Activated effector memory CD4-positive, alpha-beta T cell treated with Interleukin-2 at 50 U/mL for 16 hours (primary cell): ENCODE measurements at regions not wholly inside any gene's neighbourhood (a gene's known extent, or its start where the extent isn't known, plus 50 kb on each side); places are given as distances from the start of the nearest gene placed in this dataset.
"Not testable (repeated sequence)": the region's sequence is repeated elsewhere in the genome, so short reads cannot be mapped to it uniquely, and the experiment has no call there.

Experiments
- DNase-seq: peaks from one replicate; pipeline ENCODE4 v3.0.0-alpha.2; 2020

DNA sequence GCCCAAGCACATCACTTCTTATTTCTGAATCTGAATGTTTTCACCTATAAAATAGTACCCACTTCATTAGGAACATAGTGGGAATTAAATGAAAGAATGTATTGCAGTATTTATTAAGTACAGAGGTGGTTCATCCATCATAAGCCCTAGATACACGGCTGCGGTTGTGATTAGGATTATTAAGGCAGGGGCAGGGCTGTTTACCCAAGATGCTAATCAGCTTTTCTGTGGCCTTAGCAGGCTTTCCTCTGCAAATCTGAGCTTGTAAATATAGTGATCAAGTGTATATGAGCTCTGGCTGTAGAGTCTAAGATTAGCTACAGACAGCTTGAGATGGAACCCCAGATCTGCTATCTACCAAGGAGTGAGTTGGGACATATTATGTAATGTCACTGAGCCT is 124.1 kb upstream of the ADRA1B start:
- no peak for DNase-seq

DNA sequence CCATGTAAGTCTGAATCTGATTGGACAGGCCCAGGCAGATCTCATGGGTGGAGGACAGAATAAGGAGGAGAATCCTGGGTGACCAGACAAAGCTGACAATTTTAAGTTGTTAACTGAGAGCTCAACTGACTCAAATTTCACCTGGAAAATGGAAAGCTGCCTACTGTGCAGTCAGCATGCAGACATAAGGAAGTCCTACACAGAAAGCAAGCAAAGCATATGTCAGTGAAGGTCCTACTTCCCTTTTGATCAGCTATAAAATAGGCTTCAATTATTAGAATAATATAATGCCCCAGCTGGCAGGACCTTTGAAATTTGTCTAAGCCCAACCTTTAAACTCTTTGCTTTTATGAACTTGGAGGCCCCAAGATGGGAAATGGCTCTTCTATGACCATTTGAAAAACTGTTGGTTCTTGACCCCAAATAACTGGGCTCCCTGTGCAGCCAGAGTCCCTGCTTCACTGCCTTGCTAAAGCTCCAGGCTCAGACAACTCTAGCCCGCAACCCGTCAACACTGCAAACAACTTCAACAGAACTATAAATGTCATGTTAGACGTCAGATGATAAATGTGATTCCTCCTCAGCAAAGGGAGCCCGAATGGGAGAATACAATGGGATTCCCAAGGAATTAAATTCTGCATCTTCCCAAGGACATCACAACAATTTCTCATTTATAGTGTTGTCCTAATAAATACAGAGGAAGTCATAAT is 118.9 kb upstream of the ADRA1B start:
- no peak for DNase-seq

GRCh38 chr5:159799701-159800100 is 116.6 kb upstream of the ADRA1B start:
- DNase-seq: no peak

- DNase-seq: no peak
Measured at GRCh38 chr5:159800131-159800840, 116.0 kb upstream of the ADRA1B start.

- no peak for DNase-seq
Measured at GRCh38 chr5:159801303-159801702, 115.0 kb upstream of the ADRA1B start.

GRCh38 chr5:159802661-159803060 is 113.6 kb upstream of the ADRA1B start:
- DNase-seq: no peak

DNA sequence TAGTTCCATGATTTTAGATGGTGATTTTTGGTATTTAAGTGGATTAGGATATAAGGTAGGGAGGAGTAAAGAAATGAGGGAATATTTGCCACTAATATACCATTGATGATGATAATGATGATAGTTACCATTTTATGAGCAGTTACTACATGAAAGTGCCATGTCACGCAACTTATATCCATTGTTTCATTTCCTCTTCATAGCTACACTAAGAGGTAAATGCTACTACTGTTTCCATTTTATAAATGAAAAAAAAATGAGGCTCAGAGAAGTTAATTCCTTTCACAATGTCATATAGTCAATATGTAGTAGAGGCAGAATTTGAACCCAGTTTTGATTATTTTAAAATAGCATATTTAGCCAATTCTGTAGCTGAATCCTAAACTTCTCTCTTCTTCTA is 112.2 kb upstream of the ADRA1B start:
- no peak for DNase-seq

- no peak for DNase-seq
Measured at GRCh38 chr5:159805021-159805420, 111.3 kb upstream of the ADRA1B start.

GRCh38 chr5:159807135-159807534 is 109.1 kb upstream of the ADRA1B start:
- DNase-seq: not testable (repeated sequence)

GRCh38 chr5:159807586-159807985 is 108.7 kb upstream of the ADRA1B start:
- DNase-seq: no peak

DNA sequence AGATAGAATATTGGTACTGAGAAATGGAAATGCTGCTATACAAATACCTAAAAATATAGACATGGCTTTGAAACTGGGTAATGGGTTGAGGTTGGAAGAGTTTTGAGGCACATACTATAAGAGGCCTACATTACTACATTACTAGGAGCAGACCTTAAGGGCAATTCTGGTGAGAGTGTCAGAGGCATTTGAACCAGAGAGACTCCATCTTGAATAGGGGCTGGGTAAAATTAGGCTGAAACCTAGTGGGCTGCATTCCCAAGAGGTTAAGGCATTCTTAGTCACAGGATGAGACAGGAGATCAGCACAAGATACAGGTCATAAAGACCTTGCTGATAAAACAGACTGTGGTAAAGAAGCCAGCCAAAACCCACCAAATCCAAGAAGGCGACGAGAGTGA is 104.6 kb upstream of the ADRA1B start:
- no peak for DNase-seq

DNA sequence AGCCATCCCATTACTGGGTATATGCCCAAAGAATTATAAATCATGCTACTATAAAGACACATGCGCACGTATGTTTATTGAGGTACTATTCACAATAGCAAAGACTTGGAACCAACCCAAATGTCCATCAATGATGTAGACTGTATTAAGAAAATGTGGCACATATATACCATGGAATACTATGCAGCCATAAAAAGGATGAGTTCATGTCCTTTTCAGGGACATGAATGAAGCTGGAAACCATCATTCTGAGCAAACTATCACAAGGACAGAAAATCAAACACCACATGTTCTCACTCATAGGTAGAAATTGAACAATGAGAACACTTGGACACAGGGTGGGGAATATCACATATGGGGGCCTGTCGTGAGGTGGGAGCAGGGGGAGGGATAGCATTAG is 103.5 kb upstream of the ADRA1B start:
- DNase-seq: not testable (repeated sequence)

DNA sequence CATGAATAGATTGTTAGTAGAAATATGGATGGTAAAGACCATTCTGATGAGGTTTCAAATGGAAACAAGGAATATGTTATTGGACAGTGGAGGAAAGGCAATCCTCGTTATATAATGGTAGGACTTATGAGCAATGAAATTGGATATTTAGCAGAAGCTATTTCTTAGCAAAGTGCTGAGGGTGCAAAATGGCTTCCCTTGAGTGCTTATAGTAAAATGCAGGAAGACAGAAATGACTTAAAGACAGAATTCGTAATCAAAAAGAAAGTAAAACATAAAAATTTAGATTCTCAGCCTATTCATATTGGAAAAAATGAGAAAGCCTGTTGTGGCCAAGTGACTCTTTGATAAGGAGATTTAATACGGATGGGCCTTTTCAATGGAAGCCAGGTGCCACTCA is 102.1 kb upstream of the ADRA1B start:
- no peak for DNase-seq

- no peak for DNase-seq
Measured at GRCh38 chr5:159814805-159815585, 101.3 kb upstream of the ADRA1B start.

- no peak for DNase-seq
Measured at GRCh38 chr5:159817262-159818029, 98.8 kb upstream of the ADRA1B start.

- DNase-seq: no peak
Measured at GRCh38 chr5:159819591-159820411, 96.5 kb upstream of the ADRA1B start.

DNA sequence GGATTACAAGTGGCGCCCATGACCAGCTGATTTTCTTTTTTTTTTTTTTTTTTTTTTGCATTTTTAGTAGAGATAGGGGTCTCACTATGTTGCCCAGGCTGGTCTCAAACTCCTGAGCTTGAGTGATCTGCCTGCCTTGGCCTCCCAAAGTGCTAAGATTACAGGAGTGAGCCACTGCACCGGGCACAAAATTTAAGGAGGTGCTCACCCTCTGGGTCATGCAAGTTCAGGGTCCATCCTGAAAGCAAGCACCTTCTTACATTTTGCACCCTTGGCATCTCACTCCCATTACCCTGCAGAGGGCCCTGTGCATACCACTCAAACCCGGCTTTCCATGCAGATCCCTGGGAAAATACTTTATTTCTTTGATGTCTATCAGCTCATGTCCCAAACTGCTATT is 95.6 kb upstream of the ADRA1B start:
- DNase-seq: no peak

DNA sequence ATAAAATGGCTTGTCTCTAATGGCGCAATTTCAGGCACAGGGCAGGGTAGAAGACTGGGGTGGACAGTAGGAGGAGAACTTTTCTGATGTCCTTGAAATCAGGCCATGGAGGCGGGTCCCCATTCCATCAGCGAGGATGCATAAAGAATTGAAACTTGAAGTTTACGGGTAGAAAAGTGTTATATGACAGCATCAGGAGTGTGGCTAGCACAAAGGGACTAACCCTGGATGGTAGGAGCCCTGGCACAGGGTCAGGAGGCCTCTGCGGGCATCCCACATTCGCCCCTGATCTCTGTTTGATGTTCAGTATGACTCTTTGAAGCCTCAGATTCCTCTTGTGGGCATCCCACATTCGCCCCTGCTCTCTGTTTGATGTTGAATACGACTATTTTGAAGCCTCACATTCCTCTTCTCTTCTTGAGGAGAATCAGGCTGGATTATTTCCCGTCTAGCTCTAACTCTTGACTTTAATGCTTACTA is 94.8 kb upstream of the ADRA1B start:
- no peak for DNase-seq

DNA sequence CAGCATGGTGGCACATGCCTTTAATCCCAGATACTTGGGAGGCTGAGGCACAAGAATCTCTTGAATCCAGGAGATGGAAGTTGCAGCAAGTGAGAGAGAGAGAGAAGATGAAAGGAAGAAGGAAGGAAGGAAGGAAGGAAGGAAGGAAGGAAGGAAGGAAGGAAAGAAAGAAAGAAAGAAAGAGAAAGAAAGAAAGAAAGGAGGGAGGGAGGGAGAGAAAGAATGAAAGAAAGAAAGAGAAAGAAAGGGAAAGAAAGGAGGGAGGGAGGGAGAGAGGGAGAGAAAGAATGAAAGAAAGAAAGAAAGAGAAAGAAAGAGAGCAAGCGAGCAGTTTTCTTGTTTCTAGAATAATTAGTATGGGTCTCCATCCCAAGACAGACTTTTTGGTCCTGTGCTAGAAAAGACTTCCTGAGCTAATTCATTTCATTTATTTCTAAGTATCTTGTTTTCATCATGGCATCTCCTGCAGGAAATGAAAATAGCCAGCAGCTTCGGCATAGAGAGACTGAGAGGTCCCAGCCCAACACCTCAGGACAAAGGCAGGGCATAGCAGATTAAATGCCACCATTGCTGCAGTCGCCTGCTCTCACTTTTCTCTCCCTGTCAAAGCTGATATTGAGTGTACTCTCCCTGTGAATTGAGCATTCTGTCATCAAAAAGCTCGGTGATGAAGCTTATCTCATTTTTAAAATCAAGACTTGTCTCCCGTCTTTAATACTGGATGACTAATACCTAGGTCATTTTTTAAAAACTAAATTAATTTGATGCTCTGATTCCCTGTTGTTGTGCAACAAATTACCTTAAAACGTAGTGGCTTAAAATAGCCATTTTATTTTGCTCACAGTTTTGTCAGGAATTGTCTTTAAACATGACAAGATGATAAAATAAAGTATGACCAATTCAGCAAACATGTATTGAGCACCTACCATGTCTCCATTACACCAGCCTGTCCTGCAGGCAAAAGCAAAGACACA is 91.8 kb upstream of the ADRA1B start:
- no peak for DNase-seq

DNA sequence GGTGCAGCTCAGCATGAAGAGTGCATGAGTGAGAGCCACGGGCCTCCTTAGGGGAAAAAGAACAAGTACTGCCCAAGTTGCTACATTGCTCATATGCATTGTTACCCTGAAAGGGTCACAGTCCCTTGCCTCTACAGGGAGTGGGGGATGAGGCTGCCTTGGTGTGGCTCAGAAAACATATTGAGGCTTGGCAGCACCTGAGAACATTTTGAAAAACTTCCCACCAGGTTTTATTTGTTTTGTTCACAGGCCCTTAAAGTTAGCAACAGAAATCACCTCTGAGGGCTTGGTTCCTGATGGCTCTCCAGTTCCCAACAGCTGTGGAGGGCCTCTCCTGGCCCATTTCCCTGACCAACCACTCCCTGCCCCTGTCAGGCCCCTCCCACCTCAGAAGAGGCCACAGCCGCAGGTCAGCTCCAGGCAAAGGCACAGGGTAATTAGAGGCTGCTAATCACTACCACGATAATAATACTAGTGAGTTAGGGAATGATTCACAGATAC is 90.7 kb upstream of the ADRA1B start:
- no peak for DNase-seq
